Loucy (cell line): ENCODE measurements at regions not wholly inside any gene's neighbourhood (a gene's known extent, or its start where the extent isn't known, plus 50 kb on each side); places are given as distances from the start of the nearest gene placed in this dataset.
"Not testable (repeated sequence)": the region's sequence is repeated elsewhere in the genome, so short reads cannot be mapped to it uniquely, and the experiment has no call there.

Source experiments
- CTCF ChIP-seq: fragments of 200-600 bp; sonication (generic); conservative IDR thresholded peaks from 2 replicates; pipeline ENCODE4 v1.5.1; 2014; ENCODE audit warnings: mild to moderate bottlenecking, antibody characterized with exemption, low read length
- EZH2phosphoT487 ChIP-seq: fragments of 200-600 bp; IDR thresholded peaks from 2 replicates; pipeline ENCODE4 v1.6.1; 2018; ENCODE audit warnings: antibody characterized with exemption, mild to moderate bottlenecking, moderate library complexity, borderline replicate concordance

- TF ChIP-seq CTCF, EZH2phosphoT487: not testable (repeated sequence)
Observed at GRCh38 chr15:32536057-32536493, 57.2 kb upstream of the GOLGA8N start.
